Ishikawa (cell line): ENCODE measurements at regions not wholly inside any gene's neighbourhood (a gene's known extent, or its start where the extent isn't known, plus 50 kb on each side); places are given as distances from the start of the nearest gene placed in this dataset.

Experiments
- CEBPB ChIP-seq: IDR thresholded peaks from 2 replicates; pipeline ENCODE4 v1.6.1; 2012
- FOXM1 ChIP-seq: IDR thresholded peaks from 2 replicates; pipeline ENCODE4 v1.6.1; 2012; ENCODE audit warnings: low read depth, borderline replicate concordance
- TAF1 ChIP-seq: IDR thresholded peaks from 2 replicates; pipeline ENCODE4 v1.6.1; 2012; ENCODE audit warnings: low read depth, mild to moderate bottlenecking
- TF ChIP-seq, protein P1 (sequence below): IDR thresholded peaks from 2 replicates; pipeline ENCODE4 v1.6.1; 2012
- TF ChIP-seq, protein P2 (sequence below): IDR thresholded peaks from 2 replicates; pipeline ENCODE4 v1.6.1; 2012; ENCODE audit warnings: low read depth, mild to moderate bottlenecking

DNA sequence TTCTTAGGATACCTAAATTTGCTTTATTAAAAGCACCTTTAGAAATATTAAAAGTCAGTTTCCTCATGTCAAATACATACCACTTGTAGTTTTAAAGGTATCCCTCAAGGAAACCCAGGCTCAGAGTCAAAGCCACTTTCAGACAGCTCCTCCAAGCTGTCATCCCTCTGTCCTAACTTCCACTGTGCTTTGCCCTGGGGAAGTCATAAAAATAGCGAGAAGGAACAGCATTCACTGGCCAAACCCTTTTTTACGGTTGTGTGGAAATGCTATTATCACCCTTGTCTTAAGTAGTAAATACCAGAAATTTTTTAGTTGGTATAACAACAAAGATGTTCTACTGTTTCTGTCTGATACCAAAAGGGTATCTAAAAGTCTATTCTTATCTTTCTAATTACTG is 680.5 kb downstream of the ZEB2 start:
- TF ChIP-seq, protein P1, sequence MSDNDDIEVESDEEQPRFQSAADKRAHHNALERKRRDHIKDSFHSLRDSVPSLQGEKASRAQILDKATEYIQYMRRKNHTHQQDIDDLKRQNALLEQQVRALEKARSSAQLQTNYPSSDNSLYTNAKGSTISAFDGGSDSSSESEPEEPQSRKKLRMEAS, result no peak
- TF ChIP-seq, protein P2, sequence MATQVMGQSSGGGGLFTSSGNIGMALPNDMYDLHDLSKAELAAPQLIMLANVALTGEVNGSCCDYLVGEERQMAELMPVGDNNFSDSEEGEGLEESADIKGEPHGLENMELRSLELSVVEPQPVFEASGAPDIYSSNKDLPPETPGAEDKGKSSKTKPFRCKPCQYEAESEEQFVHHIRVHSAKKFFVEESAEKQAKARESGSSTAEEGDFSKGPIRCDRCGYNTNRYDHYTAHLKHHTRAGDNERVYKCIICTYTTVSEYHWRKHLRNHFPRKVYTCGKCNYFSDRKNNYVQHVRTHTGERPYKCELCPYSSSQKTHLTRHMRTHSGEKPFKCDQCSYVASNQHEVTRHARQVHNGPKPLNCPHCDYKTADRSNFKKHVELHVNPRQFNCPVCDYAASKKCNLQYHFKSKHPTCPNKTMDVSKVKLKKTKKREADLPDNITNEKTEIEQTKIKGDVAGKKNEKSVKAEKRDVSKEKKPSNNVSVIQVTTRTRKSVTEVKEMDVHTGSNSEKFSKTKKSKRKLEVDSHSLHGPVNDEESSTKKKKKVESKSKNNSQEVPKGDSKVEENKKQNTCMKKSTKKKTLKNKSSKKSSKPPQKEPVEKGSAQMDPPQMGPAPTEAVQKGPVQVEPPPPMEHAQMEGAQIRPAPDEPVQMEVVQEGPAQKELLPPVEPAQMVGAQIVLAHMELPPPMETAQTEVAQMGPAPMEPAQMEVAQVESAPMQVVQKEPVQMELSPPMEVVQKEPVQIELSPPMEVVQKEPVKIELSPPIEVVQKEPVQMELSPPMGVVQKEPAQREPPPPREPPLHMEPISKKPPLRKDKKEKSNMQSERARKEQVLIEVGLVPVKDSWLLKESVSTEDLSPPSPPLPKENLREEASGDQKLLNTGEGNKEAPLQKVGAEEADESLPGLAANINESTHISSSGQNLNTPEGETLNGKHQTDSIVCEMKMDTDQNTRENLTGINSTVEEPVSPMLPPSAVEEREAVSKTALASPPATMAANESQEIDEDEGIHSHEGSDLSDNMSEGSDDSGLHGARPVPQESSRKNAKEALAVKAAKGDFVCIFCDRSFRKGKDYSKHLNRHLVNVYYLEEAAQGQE, result no peak
- TF ChIP-seq FOXM1 (no peak), TAF1 (no peak), CEBPB (no peak)
